GM12878 (cell line): ENCODE measurements at regions not wholly inside any gene's neighbourhood (a gene's known extent, or its start where the extent isn't known, plus 50 kb on each side); places are given as distances from the start of the nearest gene placed in this dataset.

Source experiments
- ATAC-seq: fragments of 200-7000 bp; cut with Tn5 transposase; 3 replicates; pipeline ENCODE4 v1.9.1; 2020; ENCODE audit warnings: mild to moderate bottlenecking, moderate library complexity
- BruUV-seq: library from RNA; stranded (reverse); fragments of 400-500 nt; replicated peaks from 2 replicates; lab custom pipeline; 2021; lab: Mats Ljungman, UMichigan
- CTCF ChIA-PET: fragments of 300-600 bp; sonication (Branson Sonifier 250); formaldehyde crosslinking; extraction: SDS; loops from one replicate; lab custom pipeline; 2021; ENCODE audit warnings: inconsistent platforms; lab: Yijun Ruan, JAX
- POLR2A ChIA-PET: fragments of 350-600 bp; formaldehyde crosslinking; extraction: SDS; loops from one replicate; lab custom pipeline; 2021; ENCODE audit warnings: inconsistent platforms; lab: Charles Lee
- RAD21 ChIA-PET: fragments of 300-600 bp; sonication (Branson Sonifier 250); formaldehyde crosslinking; loops from one replicate; lab custom pipeline; 2023; ENCODE audit warnings: antibody characterized with exemption; ENCODE audit not compliant: unreplicated experiment; lab: Charles Lee
- SMC1A ChIA-PET: fragments of 300-600 bp; sonication (Branson Sonifier 250); formaldehyde crosslinking; loops from one replicate; lab custom pipeline; 2023; ENCODE audit not compliant: unreplicated experiment, uncharacterized antibody; lab: Charles Lee
- DNase-seq: peaks from one replicate; pipeline ENCODE4 v3.0.0-alpha.2; 2011; ENCODE audit warnings: low read depth, low spot score
- FAIRE-seq: peaks from 3 replicates; lab custom pipeline; 2011; peaks lifted over from hg19 to GRCh38; lab: Jason Lieb, UNC
- H2AFZ ChIP-seq: 2 replicates; pipeline ENCODE4 v1.6.0; 2011; ENCODE audit warnings: low read depth, low read length, control low read depth; ENCODE audit not compliant: control insufficient read depth
- H3K27ac ChIP-seq: 2 replicates; pipeline ENCODE4 v1.5.1; 2011; ENCODE audit warnings: control low read depth; ENCODE audit not compliant: control insufficient read depth, insufficient read depth
- H3K27me3 ChIP-seq, 2 experiments: replicated peaks in 1 of 2; 2 replicates each; pipeline versions ENCODE4 v1.6.0 to v1.6.1; 2011; ENCODE audit warnings: low read length in 1 of 2; ENCODE audit not compliant: control insufficient read depth in 2 of 2, insufficient read depth in 2 of 2
- H3K36me3 ChIP-seq, 2 experiments: 2 replicates each; pipeline ENCODE4 v1.5.1; 2011; ENCODE audit warnings: low read length in 1 of 2; ENCODE audit not compliant: control insufficient read depth in 2 of 2, insufficient read depth in 2 of 2
- H3K4me1 ChIP-seq: 2 replicates; pipeline ENCODE4 v1.6.1; 2011; ENCODE audit warnings: mild to moderate bottlenecking, low read length, moderate library complexity, mixed read lengths; ENCODE audit not compliant: control insufficient read depth, insufficient read depth
- H3K4me2 ChIP-seq: 2 replicates; pipeline ENCODE4 v1.6.0; 2011; ENCODE audit warnings: control low read depth; ENCODE audit not compliant: control insufficient read depth, insufficient read depth
- H3K4me3 ChIP-seq: fragments of 200-600 bp; sonication (generic); 2 replicates; pipeline ENCODE4 v1.5.1; 2016
- H3K79me2 ChIP-seq: 2 replicates; pipeline ENCODE4 v1.6.0; 2011; ENCODE audit warnings: low read length; ENCODE audit not compliant: control insufficient read depth, insufficient read depth
- H3K9ac ChIP-seq: 2 replicates; pipeline ENCODE4 v1.8.0; 2011; ENCODE audit warnings: low read length, control low read depth, mixed read lengths; ENCODE audit not compliant: control insufficient read depth, insufficient read depth
- H3K9me3 ChIP-seq: replicated peaks from 3 replicates; pipeline ENCODE4 v1.5.1; 2011; ENCODE audit warnings: mild to moderate bottlenecking, low read length; ENCODE audit not compliant: control insufficient read depth, insufficient read depth
- H4K20me1 ChIP-seq: 2 replicates; pipeline ENCODE4 v1.6.0; 2011; ENCODE audit not compliant: control insufficient read depth, insufficient read depth
- CEBPZ ChIP-seq: fragments of 150-350 bp; IDR thresholded peaks from 2 replicates; pipeline ENCODE4 v1.6.1; 2016; ENCODE audit warnings: low read depth, low read length
- CHD2 ChIP-seq: IDR thresholded peaks from 2 replicates; pipeline ENCODE4 v1.6.1; 2011; ENCODE audit warnings: low read depth, low read length, improper control_type of control experiment, borderline replicate concordance
- CREB1 ChIP-seq: IDR thresholded peaks from 2 replicates; pipeline ENCODE4 v1.6.1; 2012; ENCODE audit warnings: low read depth, mild to moderate bottlenecking, inconsistent platforms
- JUND ChIP-seq: IDR thresholded peaks from 2 replicates; pipeline ENCODE4 v1.6.1; 2012; ENCODE audit warnings: low read depth, mild to moderate bottlenecking, low read length, improper control_type of control experiment, moderate library complexity
- KLF5 ChIP-seq: fragments of 450-650 bp; IDR thresholded peaks from 2 replicates; pipeline ENCODE4 v1.6.1; 2014; ENCODE audit warnings: mild to moderate bottlenecking; ENCODE audit not compliant: partially characterized antibody
- MTA3 ChIP-seq: IDR thresholded peaks from 2 replicates; pipeline ENCODE4 v1.6.1; 2012; ENCODE audit warnings: low read length, inconsistent platforms, borderline replicate concordance
- PAX5 ChIP-seq: IDR thresholded peaks from 2 replicates; pipeline ENCODE4 v1.6.1; 2011; ENCODE audit warnings: low read depth, low read length, borderline replicate concordance
- SMC3 ChIP-seq: IDR thresholded peaks from 2 replicates; pipeline ENCODE4 v1.6.1; 2011; ENCODE audit warnings: low read length, improper control_type of control experiment, borderline replicate concordance
- SREBF1 ChIP-seq: IDR thresholded peaks from 2 replicates; pipeline ENCODE4 v1.6.1; 2012; ENCODE audit warnings: mild to moderate bottlenecking, low read length
- YY1 ChIP-seq: IDR thresholded peaks from 2 replicates; pipeline ENCODE4 v1.6.1; 2011; ENCODE audit warnings: low read depth, mild to moderate bottlenecking, low read length
- ZNF622 ChIP-seq: fragments of 450-650 bp; IDR thresholded peaks from 2 replicates; pipeline ENCODE4 v1.6.1; 2017; ENCODE audit warnings: mild to moderate bottlenecking, inconsistent platforms
- ZZZ3 ChIP-seq: IDR thresholded peaks from 2 replicates; pipeline ENCODE4 v1.6.1; 2011; ENCODE audit warnings: low read depth; ENCODE audit not compliant: control insufficient read depth, insufficient read length
- WGBS: methylation state at CpG from one replicate; pipeline ENCODE4 v1.1.6; 2016; ENCODE audit warnings: low lambda C conversion rate; ENCODE audit not compliant: insufficient replicate concordance, insufficient coverage; ENCODE audit errors: missing lambda C conversion rate; 5-methylcytosine and 5-hydroxymethylcytosine counted together
- in situ Hi-C: fragments of 300-500 bp; cut with MboI; formaldehyde crosslinking; loops from 9 replicates; pipeline ENCODE4 v1.14.3; 2018; ENCODE audit warnings: mixed read lengths
- intact Hi-C: fragments of 100-400 bp; cut with micrococcal nuclease; formaldehyde crosslinking; loops from one replicate; pipeline ENCODE4 v1.14.2; 2022; ENCODE audit not compliant: unreplicated experiment
- TF ChIP-seq, protein P1 (sequence below): fragments of 450-650 bp; IDR thresholded peaks from 2 replicates; pipeline ENCODE4 v1.6.1; 2016; ENCODE audit warnings: mild to moderate bottlenecking
- TF ChIP-seq, protein P2 (sequence below): fragments of 450-650 bp; IDR thresholded peaks from 2 replicates; pipeline ENCODE4 v1.6.1; 2017; ENCODE audit warnings: mild to moderate bottlenecking, moderate library complexity
- TF ChIP-seq, protein P3 (sequence below): IDR thresholded peaks from 2 replicates; pipeline ENCODE4 v1.6.1; 2012; ENCODE audit warnings: low read depth, low read length, improper control_type of control experiment

DNA sequence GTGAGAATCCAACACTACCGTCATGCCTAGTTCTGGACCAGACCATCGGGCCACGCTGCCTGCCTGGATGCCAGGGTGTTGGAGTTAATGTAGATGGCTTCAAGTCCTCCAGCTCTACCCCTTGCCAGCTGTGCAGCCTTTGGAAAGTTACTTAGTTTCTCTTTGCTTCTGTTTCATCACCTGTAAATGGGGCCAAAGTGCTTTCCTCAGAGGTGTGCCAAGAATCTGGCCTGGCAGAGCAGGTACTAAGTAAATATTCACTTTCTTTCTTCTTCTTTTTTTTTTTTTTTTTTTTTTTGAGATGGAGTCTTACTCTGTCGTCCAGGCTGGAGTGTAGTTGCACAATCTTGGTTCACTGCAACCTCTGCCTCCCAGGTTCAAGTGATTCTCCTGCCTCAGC, 159.5 kb upstream of the RPL38 start:
- Histone ChIP-seq H3K4me2 (no peak overlapping the region), H2AFZ (no peak overlapping the region), H3K9me3 (no peaks in the 10 kb centered on the region), H3K9ac (no peak overlapping the region), H3K79me2 (no peaks in the 10 kb centered on the region), H3K36me3 (no peaks in the 10 kb centered on the region), H3K27ac (no peak overlapping the region), H3K27me3 (peaks cover under 1 to 6% of the 10 kb centered on the region in 2 experiments; a peak in 2 of 4 replicates), H4K20me1 (no peaks in the 10 kb centered on the region), H3K4me3 (no peak overlapping the region), H3K4me1 (no peaks in the 10 kb centered on the region)
- ChIA-PET SMC1A (no interaction called here), RAD21 (no interaction called here), CTCF (no interaction called here), POLR2A (no interaction called here)
- 10% methylated on average over 4 of the region's 4 CpGs for WGBS
- TF ChIP-seq MTA3 = no peak
- no peak for TF ChIP-seq CHD2
- TF ChIP-seq ZNF622 = no peak
- no peak for TF ChIP-seq SREBF1
- TF ChIP-seq KLF5 = no peak
- TF ChIP-seq CEBPZ = no peak
- TF ChIP-seq, protein P1, sequence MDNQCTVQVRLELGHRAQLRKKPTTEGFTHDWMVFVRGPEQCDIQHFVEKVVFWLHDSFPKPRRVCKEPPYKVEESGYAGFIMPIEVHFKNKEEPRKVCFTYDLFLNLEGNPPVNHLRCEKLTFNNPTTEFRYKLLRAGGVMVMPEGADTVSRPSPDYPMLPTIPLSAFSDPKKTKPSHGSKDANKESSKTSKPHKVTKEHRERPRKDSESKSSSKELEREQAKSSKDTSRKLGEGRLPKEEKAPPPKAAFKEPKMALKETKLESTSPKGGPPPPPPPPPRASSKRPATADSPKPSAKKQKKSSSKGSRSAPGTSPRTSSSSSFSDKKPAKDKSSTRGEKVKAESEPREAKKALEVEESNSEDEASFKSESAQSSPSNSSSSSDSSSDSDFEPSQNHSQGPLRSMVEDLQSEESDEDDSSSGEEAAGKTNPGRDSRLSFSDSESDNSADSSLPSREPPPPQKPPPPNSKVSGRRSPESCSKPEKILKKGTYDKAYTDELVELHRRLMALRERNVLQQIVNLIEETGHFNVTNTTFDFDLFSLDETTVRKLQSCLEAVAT = no peak
- TF ChIP-seq YY1 = no peak
- no peak for TF ChIP-seq CREB1
- TF ChIP-seq, protein P2, sequence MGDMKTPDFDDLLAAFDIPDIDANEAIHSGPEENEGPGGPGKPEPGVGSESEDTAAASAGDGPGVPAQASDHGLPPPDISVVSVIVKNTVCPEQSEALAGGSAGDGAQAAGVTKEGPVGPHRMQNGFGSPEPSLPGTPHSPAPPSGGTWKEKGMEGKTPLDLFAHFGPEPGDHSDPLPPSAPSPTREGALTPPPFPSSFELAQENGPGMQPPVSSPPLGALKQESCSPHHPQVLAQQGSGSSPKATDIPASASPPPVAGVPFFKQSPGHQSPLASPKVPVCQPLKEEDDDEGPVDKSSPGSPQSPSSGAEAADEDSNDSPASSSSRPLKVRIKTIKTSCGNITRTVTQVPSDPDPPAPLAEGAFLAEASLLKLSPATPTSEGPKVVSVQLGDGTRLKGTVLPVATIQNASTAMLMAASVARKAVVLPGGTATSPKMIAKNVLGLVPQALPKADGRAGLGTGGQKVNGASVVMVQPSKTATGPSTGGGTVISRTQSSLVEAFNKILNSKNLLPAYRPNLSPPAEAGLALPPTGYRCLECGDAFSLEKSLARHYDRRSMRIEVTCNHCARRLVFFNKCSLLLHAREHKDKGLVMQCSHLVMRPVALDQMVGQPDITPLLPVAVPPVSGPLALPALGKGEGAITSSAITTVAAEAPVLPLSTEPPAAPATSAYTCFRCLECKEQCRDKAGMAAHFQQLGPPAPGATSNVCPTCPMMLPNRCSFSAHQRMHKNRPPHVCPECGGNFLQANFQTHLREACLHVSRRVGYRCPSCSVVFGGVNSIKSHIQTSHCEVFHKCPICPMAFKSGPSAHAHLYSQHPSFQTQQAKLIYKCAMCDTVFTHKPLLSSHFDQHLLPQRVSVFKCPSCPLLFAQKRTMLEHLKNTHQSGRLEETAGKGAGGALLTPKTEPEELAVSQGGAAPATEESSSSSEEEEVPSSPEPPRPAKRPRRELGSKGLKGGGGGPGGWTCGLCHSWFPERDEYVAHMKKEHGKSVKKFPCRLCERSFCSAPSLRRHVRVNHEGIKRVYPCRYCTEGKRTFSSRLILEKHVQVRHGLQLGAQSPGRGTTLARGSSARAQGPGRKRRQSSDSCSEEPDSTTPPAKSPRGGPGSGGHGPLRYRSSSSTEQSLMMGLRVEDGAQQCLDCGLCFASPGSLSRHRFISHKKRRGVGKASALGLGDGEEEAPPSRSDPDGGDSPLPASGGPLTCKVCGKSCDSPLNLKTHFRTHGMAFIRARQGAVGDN = no peak
- TF ChIP-seq SMC3 = no peak
- no peak for TF ChIP-seq PAX5
- TF ChIP-seq, protein P3, sequence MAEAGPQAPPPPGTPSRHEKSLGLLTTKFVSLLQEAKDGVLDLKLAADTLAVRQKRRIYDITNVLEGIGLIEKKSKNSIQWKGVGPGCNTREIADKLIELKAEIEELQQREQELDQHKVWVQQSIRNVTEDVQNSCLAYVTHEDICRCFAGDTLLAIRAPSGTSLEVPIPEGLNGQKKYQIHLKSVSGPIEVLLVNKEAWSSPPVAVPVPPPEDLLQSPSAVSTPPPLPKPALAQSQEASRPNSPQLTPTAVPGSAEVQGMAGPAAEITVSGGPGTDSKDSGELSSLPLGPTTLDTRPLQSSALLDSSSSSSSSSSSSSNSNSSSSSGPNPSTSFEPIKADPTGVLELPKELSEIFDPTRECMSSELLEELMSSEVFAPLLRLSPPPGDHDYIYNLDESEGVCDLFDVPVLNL = no peak
- TF ChIP-seq ZZZ3 = no peak
- no peak for TF ChIP-seq JUND
- FAIRE-seq (no peak), ATAC-seq (no peak), DNase-seq (no peak)
- intact Hi-C loops = no loop called here
- BruUV-seq = no TSS peak
- in situ Hi-C loops = no loop called here
